ENCODE measurements at regions not wholly inside any gene's neighbourhood (a gene's known extent, or its start where the extent isn't known, plus 50 kb on each side); places are given as distances from the start of the nearest gene placed in this dataset.

DNA sequence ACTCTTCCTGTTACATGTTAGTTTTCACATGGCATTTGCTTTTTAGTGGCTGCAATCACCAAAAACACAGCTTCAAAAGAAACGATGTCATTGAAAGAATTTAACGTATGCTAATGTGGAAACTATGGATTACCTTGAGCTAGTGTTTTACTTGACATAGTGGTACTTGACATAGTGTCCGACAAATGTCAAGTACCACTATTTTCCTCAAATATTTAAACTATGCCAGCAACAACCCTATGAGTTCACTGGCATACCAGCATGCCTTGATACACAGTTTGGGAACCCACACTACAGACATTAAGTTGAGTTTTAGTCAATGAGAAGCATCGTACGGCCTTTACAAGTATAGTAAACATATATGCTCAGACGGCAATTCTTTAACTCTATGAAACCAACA is 560.3 kb downstream of the GALC start:
- Histone ChIP-seq H3K9me2 (replicated peaks; ENCODE audit: control insufficient read depth, low read length) (no peaks in the 10 kb centered on the region), H3K4me2 (ENCODE audit: low read length) (no peak overlapping the region), H3K9me3 (ENCODE audit: control insufficient read depth, insufficient read depth, low read length) (no peaks in the 10 kb centered on the region), H4K20me1 (ENCODE audit: control insufficient read depth, insufficient read depth, low read depth, low read length) (no peaks in the 10 kb centered on the region), H3F3A (ENCODE audit: control insufficient read depth, insufficient read depth) (no peaks in the 10 kb centered on the region), H3K27me3 (ENCODE audit: control insufficient read depth, low read length) (no peaks in the 10 kb centered on the region), H3K36me3 (ENCODE audit: control insufficient read depth, low read length) (no peaks in the 10 kb centered on the region), H3K4me1 (ENCODE audit: control insufficient read depth, low read length) (no peaks in the 10 kb centered on the region), H3K79me2 (ENCODE audit: control insufficient read depth, low read length) (no peaks in the 10 kb centered on the region), H3K4me3 (ENCODE audit: low read length) (no peak overlapping the region), H3K27ac (ENCODE audit: low read depth, low read length) (no peak overlapping the region)
- no peak for TF ChIP-seq EZH2phosphoT487 (IDR thresholded peaks at IDR 0.05; ENCODE audit: borderline replicate concordance, low read length)
- TF ChIP-seq, protein P1, sequence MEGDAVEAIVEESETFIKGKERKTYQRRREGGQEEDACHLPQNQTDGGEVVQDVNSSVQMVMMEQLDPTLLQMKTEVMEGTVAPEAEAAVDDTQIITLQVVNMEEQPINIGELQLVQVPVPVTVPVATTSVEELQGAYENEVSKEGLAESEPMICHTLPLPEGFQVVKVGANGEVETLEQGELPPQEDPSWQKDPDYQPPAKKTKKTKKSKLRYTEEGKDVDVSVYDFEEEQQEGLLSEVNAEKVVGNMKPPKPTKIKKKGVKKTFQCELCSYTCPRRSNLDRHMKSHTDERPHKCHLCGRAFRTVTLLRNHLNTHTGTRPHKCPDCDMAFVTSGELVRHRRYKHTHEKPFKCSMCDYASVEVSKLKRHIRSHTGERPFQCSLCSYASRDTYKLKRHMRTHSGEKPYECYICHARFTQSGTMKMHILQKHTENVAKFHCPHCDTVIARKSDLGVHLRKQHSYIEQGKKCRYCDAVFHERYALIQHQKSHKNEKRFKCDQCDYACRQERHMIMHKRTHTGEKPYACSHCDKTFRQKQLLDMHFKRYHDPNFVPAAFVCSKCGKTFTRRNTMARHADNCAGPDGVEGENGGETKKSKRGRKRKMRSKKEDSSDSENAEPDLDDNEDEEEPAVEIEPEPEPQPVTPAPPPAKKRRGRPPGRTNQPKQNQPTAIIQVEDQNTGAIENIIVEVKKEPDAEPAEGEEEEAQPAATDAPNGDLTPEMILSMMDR (IDR thresholded peaks at IDR 0.05; ENCODE audit: low read depth, low read length, poor library complexity, severe bottlenecking) = no peak

DNA sequence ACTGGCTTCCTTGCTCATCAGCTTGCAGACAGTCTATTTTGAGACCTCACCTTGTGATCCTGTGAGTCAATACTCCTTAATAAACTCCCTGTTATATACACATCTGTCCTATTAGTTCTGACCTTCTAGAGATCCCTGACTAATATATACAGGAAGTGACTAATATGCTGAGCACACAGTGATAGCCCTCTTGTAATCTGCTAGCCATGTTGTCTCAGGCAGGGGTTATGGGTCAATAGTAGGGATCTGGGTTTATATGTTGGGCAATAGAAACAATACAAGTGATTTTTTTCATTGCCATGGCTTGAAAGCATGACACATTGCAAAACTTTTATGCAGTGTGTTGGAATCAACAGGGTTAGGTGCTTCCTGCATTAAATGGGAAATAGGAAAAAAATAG is 562.2 kb downstream of the GALC start:
- H4K20me1 ChIP-seq (ENCODE audit: control insufficient read depth, insufficient read depth, low read depth, low read length) = no peaks in the 10 kb centered on the region
- H3K9me3 ChIP-seq (ENCODE audit: control insufficient read depth, insufficient read depth, low read length) = no peaks in the 10 kb centered on the region
- no peaks in the 10 kb centered on the region for H3K79me2 ChIP-seq (ENCODE audit: control insufficient read depth, low read length)
- H3K4me2 ChIP-seq (ENCODE audit: low read length) = no peak overlapping the region
- no peak overlapping the region for H3K27ac ChIP-seq (ENCODE audit: low read depth, low read length)
- no peaks in the 10 kb centered on the region for H3F3A ChIP-seq (ENCODE audit: control insufficient read depth, insufficient read depth)
- no peaks in the 10 kb centered on the region for H3K4me1 ChIP-seq (ENCODE audit: control insufficient read depth, low read length)
- no peaks in the 10 kb centered on the region for H3K9me2 ChIP-seq (replicated peaks; ENCODE audit: control insufficient read depth, low read length)
- H3K4me3 ChIP-seq (ENCODE audit: low read length) = no peak overlapping the region
- no peaks in the 10 kb centered on the region for H3K27me3 ChIP-seq (ENCODE audit: control insufficient read depth, low read length)
- TF ChIP-seq EZH2phosphoT487 (IDR thresholded peaks at IDR 0.05; ENCODE audit: borderline replicate concordance, low read length) = no peak
- no peaks in the 10 kb centered on the region for H3K36me3 ChIP-seq (ENCODE audit: control insufficient read depth, low read length)

- Histone ChIP-seq H3K27me3 (ENCODE audit: control insufficient read depth, low read length) (no peaks in the 10 kb centered on the region), H3K27ac (ENCODE audit: low read depth, low read length) (no peak overlapping the region), H3F3A (ENCODE audit: control insufficient read depth, insufficient read depth) (no peaks in the 10 kb centered on the region), H4K20me1 (ENCODE audit: control insufficient read depth, insufficient read depth, low read depth, low read length) (no peaks in the 10 kb centered on the region), H3K9me2 (replicated peaks; ENCODE audit: control insufficient read depth, low read length) (no peaks in the 10 kb centered on the region), H3K4me1 (ENCODE audit: control insufficient read depth, low read length) (no peaks in the 10 kb centered on the region), H3K36me3 (ENCODE audit: control insufficient read depth, low read length) (no peaks in the 10 kb centered on the region), H3K4me3 (ENCODE audit: low read length) (no peak overlapping the region), H3K4me2 (ENCODE audit: low read length) (no peak overlapping the region), H3K79me2 (ENCODE audit: control insufficient read depth, low read length) (no peaks in the 10 kb centered on the region), H3K9me3 (ENCODE audit: control insufficient read depth, insufficient read depth, low read length) (no peaks in the 10 kb centered on the region)
- no peak for TF ChIP-seq EZH2phosphoT487 (IDR thresholded peaks at IDR 0.05; ENCODE audit: borderline replicate concordance, low read length)
- TF ChIP-seq, protein P1 (IDR thresholded peaks at IDR 0.05; ENCODE audit: low read depth, low read length, poor library complexity, severe bottlenecking) = no peak
Measured at GRCh38 chr14:87430214-87430613, 562.8 kb downstream of the GALC start.

GRCh38 chr14:87419925-87420324 is 573.1 kb downstream of the GALC start:
- Histone ChIP-seq H3K36me3 (ENCODE audit: control insufficient read depth, low read length) (no peaks in the 10 kb centered on the region), H4K20me1 (ENCODE audit: control insufficient read depth, insufficient read depth, low read depth, low read length) (no peaks in the 10 kb centered on the region), H3K9me3 (ENCODE audit: control insufficient read depth, insufficient read depth, low read length) (no peaks in the 10 kb centered on the region), H3K27ac (ENCODE audit: low read depth, low read length) (no peak overlapping the region), H3K79me2 (ENCODE audit: control insufficient read depth, low read length) (no peaks in the 10 kb centered on the region), H3F3A (ENCODE audit: control insufficient read depth, insufficient read depth) (no peaks in the 10 kb centered on the region), H3K27me3 (ENCODE audit: control insufficient read depth, low read length) (no peaks in the 10 kb centered on the region), H3K9me2 (replicated peaks; ENCODE audit: control insufficient read depth, low read length) (no peaks in the 10 kb centered on the region), H3K4me2 (ENCODE audit: low read length) (no peak overlapping the region), H3K4me1 (ENCODE audit: control insufficient read depth, low read length) (no peaks in the 10 kb centered on the region), H3K4me3 (ENCODE audit: low read length) (no peak overlapping the region)
- TF ChIP-seq, protein P1 (IDR thresholded peaks at IDR 0.05; ENCODE audit: low read depth, low read length, poor library complexity, severe bottlenecking) = no peak
- no peak for TF ChIP-seq EZH2phosphoT487 (IDR thresholded peaks at IDR 0.05; ENCODE audit: borderline replicate concordance, low read length)
